Lung (tissue), 11 donors: ENCODE measurements at regions not wholly inside any gene's neighbourhood (a gene's known extent, or its start where the extent isn't known, plus 50 kb on each side); places are given as distances from the start of the nearest gene placed in this dataset.
A peak's percentile ranks its signal among the peaks of the same experiment; 100 is the strongest.

Source experiments
- ATAC-seq: fragments of 200-7000 bp; cut with Tn5 transposase; one replicate; pipeline ENCODE4 v1.9.1; 2020; ENCODE audit warnings: moderate number of reproducible peaks; ENCODE audit not compliant: insufficient read depth, low FRiP score
- DNase-seq, 3 donors: peaks; one replicate each; pipeline ENCODE4 v3.0.0-alpha.2; 2013 to 2017
- H3K27ac ChIP-seq, 2 donors: one replicate each; pipeline ENCODE4 v1.5.1; 2013; ENCODE audit warnings: mild to moderate bottlenecking in 2 of 2, moderate library complexity in 2 of 2, control low read depth in 1 of 2, inconsistent platforms in 1 of 2, low read depth in 1 of 2, low read length in 1 of 2
- H3K27me3 ChIP-seq, 3 donors: one replicate each; pipeline ENCODE4 v1.5.1; 2013; ENCODE audit warnings: low read length in 2 of 3; ENCODE audit not compliant: control insufficient read depth in 3 of 3, insufficient read depth in 3 of 3
- H3K36me3 ChIP-seq, 4 donors: one replicate each; pipeline ENCODE4 v1.5.1; 2013; ENCODE audit warnings: low read length in 4 of 4, mild to moderate bottlenecking in 1 of 4, moderate library complexity in 1 of 4; ENCODE audit not compliant: control insufficient read depth in 4 of 4, insufficient read depth in 4 of 4
- H3K4me1 ChIP-seq, 5 donors: one replicate each; pipeline ENCODE4 v1.5.1; 2013; ENCODE audit warnings: low read length in 5 of 5, mild to moderate bottlenecking in 2 of 5, moderate library complexity in 1 of 5; ENCODE audit not compliant: control insufficient read depth in 5 of 5, insufficient read depth in 5 of 5
- H3K4me3 ChIP-seq: one replicate; pipeline ENCODE4 v1.5.1; 2013; ENCODE audit warnings: mild to moderate bottlenecking, control low read depth, moderate library complexity
- H3K9ac ChIP-seq, 2 donors: one replicate each; pipeline ENCODE4 v1.5.1; 2013; ENCODE audit warnings: low read length in 2 of 2, control low read depth in 1 of 2; ENCODE audit not compliant: insufficient read depth in 1 of 2
- H3K9me3 ChIP-seq, 4 donors: one replicate each; pipeline ENCODE4 v1.5.1; 2013; ENCODE audit warnings: low read length in 3 of 4, mild to moderate bottlenecking in 1 of 4, moderate library complexity in 1 of 4; ENCODE audit not compliant: control insufficient read depth in 4 of 4, insufficient read depth in 3 of 4
- WGBS, 2 donors: extraction: QIAGEN DNeasy Blood & Tissue Kit; methylation state at CpG; one replicate each; pipeline ENCODE4 v1.1.7; 2013; 5-methylcytosine and 5-hydroxymethylcytosine counted together
- TF ChIP-seq, protein P1 (sequence below): IDR thresholded peaks from 2 replicates; pipeline ENCODE4 v1.5.1; 2012; ENCODE audit warnings: mild to moderate bottlenecking; ENCODE audit errors: control extremely low read depth, extremely low read depth
- donor health status: control.
- donor health status: control.
- donor health status: Bipolar disorder and iron deficiency.
- donor health status: healthy.
- donor health status: DM: yes; HTN: yes; CAD: no.

GRCh38 chr13:109628251-109628699 is 158.1 kb downstream of the IRS2 start:
- no peaks in the 10 kb centered on the region for H3K9me3 ChIP-seq
- no peak for ATAC-seq
- no peak for DNase-seq
- 62 to 82% methylated on average over 2 of the region's 2 CpGs for WGBS, 2 donors
- no peak overlapping the region for H3K4me3 ChIP-seq
- TF ChIP-seq, protein P1, sequence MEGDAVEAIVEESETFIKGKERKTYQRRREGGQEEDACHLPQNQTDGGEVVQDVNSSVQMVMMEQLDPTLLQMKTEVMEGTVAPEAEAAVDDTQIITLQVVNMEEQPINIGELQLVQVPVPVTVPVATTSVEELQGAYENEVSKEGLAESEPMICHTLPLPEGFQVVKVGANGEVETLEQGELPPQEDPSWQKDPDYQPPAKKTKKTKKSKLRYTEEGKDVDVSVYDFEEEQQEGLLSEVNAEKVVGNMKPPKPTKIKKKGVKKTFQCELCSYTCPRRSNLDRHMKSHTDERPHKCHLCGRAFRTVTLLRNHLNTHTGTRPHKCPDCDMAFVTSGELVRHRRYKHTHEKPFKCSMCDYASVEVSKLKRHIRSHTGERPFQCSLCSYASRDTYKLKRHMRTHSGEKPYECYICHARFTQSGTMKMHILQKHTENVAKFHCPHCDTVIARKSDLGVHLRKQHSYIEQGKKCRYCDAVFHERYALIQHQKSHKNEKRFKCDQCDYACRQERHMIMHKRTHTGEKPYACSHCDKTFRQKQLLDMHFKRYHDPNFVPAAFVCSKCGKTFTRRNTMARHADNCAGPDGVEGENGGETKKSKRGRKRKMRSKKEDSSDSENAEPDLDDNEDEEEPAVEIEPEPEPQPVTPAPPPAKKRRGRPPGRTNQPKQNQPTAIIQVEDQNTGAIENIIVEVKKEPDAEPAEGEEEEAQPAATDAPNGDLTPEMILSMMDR: no peak
- H3K4me1 ChIP-seq: peaks cover 0 to 34% (median 12%) of the 10 kb centered on the region in 5 donors
- H3K27me3 ChIP-seq: no peaks in the 10 kb centered on the region
- no peaks in the 10 kb centered on the region for H3K36me3 ChIP-seq
- no peak overlapping the region for H3K9ac ChIP-seq
- H3K27ac ChIP-seq: no peak overlapping the region

GRCh38 chr13:109627649-109628048 is 158.7 kb downstream of the IRS2 start:
- WGBS, 2 donors: 60 to 75% methylated on average over 2 of the region's 2 CpGs
- ATAC-seq (no peak), DNase-seq (no peak)

GRCh38 chr13:109626386-109627171 is 159.8 kb downstream of the IRS2 start:
- H3K27me3 ChIP-seq: no peaks in the 10 kb centered on the region
- H3K9me3 ChIP-seq: no peaks in the 10 kb centered on the region
- no peak overlapping the region for H3K27ac ChIP-seq
- TF ChIP-seq, protein P1: no peak
- ATAC-seq (no peak), DNase-seq (no peak)
- no peaks in the 10 kb centered on the region for H3K36me3 ChIP-seq
- WGBS, 2 donors: 71 to 74% methylated on average over 8 of the region's 8 CpGs
- no peak overlapping the region for H3K4me3 ChIP-seq
- H3K4me1 ChIP-seq: peaks cover 0 to 34% (median 12%) of the 10 kb centered on the region in 5 donors
- no peak overlapping the region for H3K9ac ChIP-seq

More at GRCh38 chr13:109627649-109628048, 158.7 kb downstream of the IRS2 start:
- Histone ChIP-seq H3K27ac (peak overlapping the region in 1 of 2 donors; percentile 18), H3K4me1 (peaks cover 0 to 34% (median 12%) of the 10 kb centered on the region in 5 donors), H3K4me3 (no peak overlapping the region), H3K9ac (no peak overlapping the region), H3K27me3 (no peaks in the 10 kb centered on the region), H3K36me3 (no peaks in the 10 kb centered on the region), H3K9me3 (no peaks in the 10 kb centered on the region)
- TF ChIP-seq, protein P1: no peak
